Stimulated activated CD8-positive, alpha-beta memory T cell treated with anti-CD3 and anti-CD28 coated beads, Interleukin-7, amount 100 ng/mL, for 24 hours (primary cell): ENCODE measurements at regions not wholly inside any gene's neighbourhood (a gene's known extent, or its start where the extent isn't known, plus 50 kb on each side); places are given as distances from the start of the nearest gene placed in this dataset.

ENCODE experiments used
- DNase-seq: peaks from one replicate; pipeline ENCODE4 v3.0.0-alpha.2; 2020; ENCODE audit warnings: low read depth

- DNase-seq = no peak
These were observed 162.6 kb upstream of the E2F8 start for GRCh38 chr11:19403196-19403895.

- no peak for DNase-seq
These were observed 159.6 kb upstream of the E2F8 start for GRCh38 chr11:19400296-19400695.

GRCh38 chr11:19398772-19399527 is 158.2 kb upstream of the E2F8 start:
- no peak for DNase-seq

GRCh38 chr11:19398273-19398672 is 157.5 kb upstream of the E2F8 start:
- DNase-seq = no peak

- no peak for DNase-seq
These were observed 154.3 kb upstream of the E2F8 start for GRCh38 chr11:19395050-19395449.

GRCh38 chr11:19394525-19395016 is 153.8 kb upstream of the E2F8 start:
- DNase-seq = no peak

GRCh38 chr11:19393941-19394340 is 153.2 kb upstream of the E2F8 start:
- DNase-seq = no peak

- no peak for DNase-seq
These were observed 152.2 kb upstream of the E2F8 start for GRCh38 chr11:19392847-19393518.

GRCh38 chr11:19392321-19392720 is 151.6 kb upstream of the E2F8 start:
- DNase-seq = no peak

- DNase-seq = no peak
These were observed 150.9 kb upstream of the E2F8 start for GRCh38 chr11:19391652-19392051.

- no peak for DNase-seq
These were observed 150.3 kb upstream of the E2F8 start for GRCh38 chr11:19391026-19391425.

- DNase-seq = no peak
These were observed 149.1 kb upstream of the E2F8 start for GRCh38 chr11:19389787-19390303.

GRCh38 chr11:19382131-19382611 is 141.4 kb upstream of the E2F8 start:
- DNase-seq = no peak

GRCh38 chr11:19380375-19380774 is 139.6 kb upstream of the E2F8 start:
- DNase-seq = no peak

GRCh38 chr11:19379465-19379864 is 138.7 kb upstream of the E2F8 start:
- no peak for DNase-seq

GRCh38 chr11:19378814-19379213 is 138.1 kb upstream of the E2F8 start:
- no peak for DNase-seq

- no peak for DNase-seq
These were observed 137.1 kb upstream of the E2F8 start for GRCh38 chr11:19377881-19378280.

GRCh38 chr11:19375440-19375839 is 134.7 kb upstream of the E2F8 start:
- no peak for DNase-seq

GRCh38 chr11:19374151-19374569 is 133.4 kb upstream of the E2F8 start:
- no peak for DNase-seq

GRCh38 chr11:19372381-19372780 is 131.6 kb upstream of the E2F8 start:
- no peak for DNase-seq

GRCh38 chr11:19370100-19370861 is 129.5 kb upstream of the E2F8 start:
- DNase-seq = no peak
